HepG2 (cell line): ENCODE measurements at regions not wholly inside any gene's neighbourhood (a gene's known extent, or its start where the extent isn't known, plus 50 kb on each side); places are given as distances from the start of the nearest gene placed in this dataset.

Source experiments
- BRD4 ChIP-seq: sonication (generic); formaldehyde crosslinking; IDR thresholded peaks from 2 replicates; pipeline ENCODE4 v1.4.0; 2020; ENCODE audit warnings: missing genetic modification reagents
- ZNF30 ChIP-seq: sonication (generic); formaldehyde crosslinking; IDR thresholded peaks from 2 replicates; pipeline ENCODE4 v1.5.0; 2020; ENCODE audit warnings: mild to moderate bottlenecking, missing genetic modification reagents
- ZNF563 ChIP-seq: sonication (generic); formaldehyde crosslinking; IDR thresholded peaks from 2 replicates; pipeline ENCODE4 v1.8.0; 2022; ENCODE audit warnings: mild to moderate bottlenecking, moderate library complexity, missing genetic modification reagents
- TF ChIP-seq, protein P1 (sequence below): sonication (generic); formaldehyde crosslinking; IDR thresholded peaks from 2 replicates; pipeline ENCODE4 v1.4.0; 2020; ENCODE audit warnings: mild to moderate bottlenecking, missing genetic modification reagents
- TF ChIP-seq, protein P2 (sequence below): sonication (generic); formaldehyde crosslinking; conservative IDR thresholded peaks from 2 replicates; pipeline ENCODE4 v1.4.0; 2020; ENCODE audit warnings: missing genetic modification reagents
- TF ChIP-seq, protein P3 (sequence below): sonication (generic); formaldehyde crosslinking; IDR thresholded peaks from 2 replicates; pipeline ENCODE4 v1.4.0; 2020; ENCODE audit warnings: missing genetic modification reagents
- TF ChIP-seq, protein P4 (sequence below): sonication (generic); formaldehyde crosslinking; IDR thresholded peaks from 2 replicates; pipeline ENCODE4 v1.5.0; 2020; ENCODE audit warnings: mild to moderate bottlenecking, missing genetic modification reagents

DNA sequence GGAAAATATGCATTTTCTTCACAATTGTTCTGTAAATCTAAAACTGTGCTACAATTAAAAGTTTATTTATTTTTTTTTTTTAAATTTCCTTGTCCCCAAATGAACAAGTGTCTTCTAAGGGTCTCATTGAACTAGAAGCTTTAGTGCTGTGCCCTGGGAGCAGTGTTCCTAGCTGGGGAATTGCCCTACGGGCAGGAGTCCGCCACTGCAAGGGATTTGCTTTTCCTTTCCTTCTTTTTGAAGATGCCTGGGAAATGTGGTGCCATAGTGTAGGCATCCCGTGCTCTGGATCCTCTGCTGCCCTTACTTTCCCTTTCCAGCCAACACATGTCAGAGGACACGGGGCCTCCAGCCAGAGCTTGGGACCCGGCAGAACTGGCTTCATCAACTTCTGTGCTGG, 177.1 kb upstream of the CTBP2 start (continued):
- TF ChIP-seq, protein P1, sequence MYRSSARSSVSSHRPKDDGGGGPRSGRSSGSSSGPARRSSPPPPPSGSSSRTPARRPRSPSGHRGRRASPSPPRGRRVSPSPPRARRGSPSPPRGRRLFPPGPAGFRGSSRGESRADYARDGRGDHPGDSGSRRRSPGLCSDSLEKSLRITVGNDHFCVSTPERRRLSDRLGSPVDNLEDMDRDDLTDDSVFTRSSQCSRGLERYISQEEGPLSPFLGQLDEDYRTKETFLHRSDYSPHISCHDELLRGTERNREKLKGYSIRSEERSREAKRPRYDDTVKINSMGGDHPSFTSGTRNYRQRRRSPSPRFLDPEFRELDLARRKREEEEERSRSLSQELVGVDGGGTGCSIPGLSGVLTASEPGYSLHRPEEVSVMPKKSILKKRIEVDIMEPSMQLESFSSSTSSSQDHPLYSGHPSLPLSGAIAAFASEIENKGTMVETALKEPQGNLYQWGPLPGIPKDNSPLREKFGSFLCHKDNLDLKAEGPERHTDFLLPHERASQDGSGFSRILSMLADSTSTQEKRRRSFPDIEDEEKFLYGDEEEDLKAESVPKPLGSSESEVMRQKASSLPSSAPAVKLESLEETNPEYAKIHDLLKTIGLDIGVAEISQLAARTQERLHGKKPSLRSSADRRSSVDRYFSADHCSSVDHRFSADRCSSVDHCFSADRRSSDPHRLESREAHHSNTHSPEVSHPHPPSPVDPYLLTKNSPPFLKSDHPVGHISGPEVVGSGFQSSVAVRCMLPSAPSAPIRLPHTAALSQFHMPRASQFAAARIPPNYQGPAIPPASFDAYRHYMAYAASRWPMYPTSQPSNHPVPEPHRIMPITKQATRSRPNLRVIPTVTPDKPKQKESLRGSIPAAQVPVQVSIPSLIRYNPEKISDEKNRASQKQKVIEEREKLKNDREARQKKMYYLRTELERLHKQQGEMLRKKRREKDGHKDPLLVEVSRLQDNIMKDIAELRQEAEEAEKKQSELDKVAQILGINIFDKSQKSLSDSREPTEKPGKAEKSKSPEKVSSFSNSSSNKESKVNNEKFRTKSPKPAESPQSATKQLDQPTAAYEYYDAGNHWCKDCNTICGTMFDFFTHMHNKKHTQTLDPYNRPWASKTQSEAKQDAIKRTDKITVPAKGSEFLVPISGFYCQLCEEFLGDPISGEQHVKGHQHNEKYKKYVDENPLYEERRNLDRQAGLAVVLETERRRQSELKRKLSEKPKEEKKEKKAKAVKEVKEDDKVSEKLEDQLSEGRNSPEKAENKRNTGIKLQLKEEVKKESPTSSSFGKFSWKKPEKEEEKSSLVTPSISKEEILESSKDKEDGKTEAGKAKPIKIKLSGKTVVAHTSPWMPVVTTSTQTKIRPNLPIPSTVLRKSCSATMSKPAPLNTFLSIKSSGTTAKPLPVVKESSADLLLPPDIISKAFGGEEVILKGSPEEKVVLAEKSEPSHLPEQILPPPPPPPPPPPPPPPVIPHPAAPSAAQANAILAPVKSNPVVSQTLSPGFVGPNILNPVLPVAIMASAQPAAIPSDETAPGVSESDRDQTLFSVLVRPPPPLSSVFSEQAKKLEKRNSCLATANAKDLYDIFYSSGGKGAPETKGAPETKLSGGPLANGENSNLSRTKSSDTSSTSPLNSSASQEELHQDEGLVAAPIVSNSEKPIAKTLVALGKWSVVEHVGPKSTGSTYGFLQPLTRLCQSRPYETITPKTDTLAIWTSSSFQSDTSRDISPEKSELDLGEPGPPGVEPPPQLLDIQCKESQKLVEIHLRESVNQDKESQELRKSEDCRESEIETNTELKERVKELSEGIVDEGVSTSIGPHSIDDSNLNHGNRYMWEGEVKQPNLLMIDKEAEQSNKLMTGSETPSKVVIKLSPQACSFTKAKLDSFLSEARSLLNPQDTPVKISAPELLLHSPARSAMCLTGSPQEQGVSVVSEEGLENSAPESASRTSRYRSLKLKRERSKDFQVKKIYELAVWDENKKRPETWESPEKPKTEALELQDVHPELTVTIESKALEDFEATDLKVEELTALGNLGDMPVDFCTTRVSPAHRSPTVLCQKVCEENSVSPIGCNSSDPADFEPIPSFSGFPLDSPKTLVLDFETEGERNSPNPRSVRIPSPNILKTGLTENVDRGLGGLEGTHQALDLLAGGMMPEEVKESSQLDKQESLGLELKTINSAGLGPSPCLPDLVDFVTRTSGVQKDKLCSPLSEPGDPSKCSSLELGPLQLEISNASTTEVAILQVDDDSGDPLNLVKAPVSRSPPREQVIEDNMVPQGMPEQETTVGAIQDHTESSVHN (CRISPR knock-in tag), result no peak
- TF ChIP-seq, protein P2, sequence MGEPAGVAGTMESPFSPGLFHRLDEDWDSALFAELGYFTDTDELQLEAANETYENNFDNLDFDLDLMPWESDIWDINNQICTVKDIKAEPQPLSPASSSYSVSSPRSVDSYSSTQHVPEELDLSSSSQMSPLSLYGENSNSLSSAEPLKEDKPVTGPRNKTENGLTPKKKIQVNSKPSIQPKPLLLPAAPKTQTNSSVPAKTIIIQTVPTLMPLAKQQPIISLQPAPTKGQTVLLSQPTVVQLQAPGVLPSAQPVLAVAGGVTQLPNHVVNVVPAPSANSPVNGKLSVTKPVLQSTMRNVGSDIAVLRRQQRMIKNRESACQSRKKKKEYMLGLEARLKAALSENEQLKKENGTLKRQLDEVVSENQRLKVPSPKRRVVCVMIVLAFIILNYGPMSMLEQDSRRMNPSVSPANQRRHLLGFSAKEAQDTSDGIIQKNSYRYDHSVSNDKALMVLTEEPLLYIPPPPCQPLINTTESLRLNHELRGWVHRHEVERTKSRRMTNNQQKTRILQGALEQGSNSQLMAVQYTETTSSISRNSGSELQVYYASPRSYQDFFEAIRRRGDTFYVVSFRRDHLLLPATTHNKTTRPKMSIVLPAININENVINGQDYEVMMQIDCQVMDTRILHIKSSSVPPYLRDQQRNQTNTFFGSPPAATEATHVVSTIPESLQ (CRISPR knock-in tag), result no peak
- TF ChIP-seq ZNF30 (CRISPR knock-in tag) (no peak), BRD4 (CRISPR knock-in tag) (no peak), ZNF563 (CRISPR knock-in tag) (no peak)
- TF ChIP-seq, protein P3, sequence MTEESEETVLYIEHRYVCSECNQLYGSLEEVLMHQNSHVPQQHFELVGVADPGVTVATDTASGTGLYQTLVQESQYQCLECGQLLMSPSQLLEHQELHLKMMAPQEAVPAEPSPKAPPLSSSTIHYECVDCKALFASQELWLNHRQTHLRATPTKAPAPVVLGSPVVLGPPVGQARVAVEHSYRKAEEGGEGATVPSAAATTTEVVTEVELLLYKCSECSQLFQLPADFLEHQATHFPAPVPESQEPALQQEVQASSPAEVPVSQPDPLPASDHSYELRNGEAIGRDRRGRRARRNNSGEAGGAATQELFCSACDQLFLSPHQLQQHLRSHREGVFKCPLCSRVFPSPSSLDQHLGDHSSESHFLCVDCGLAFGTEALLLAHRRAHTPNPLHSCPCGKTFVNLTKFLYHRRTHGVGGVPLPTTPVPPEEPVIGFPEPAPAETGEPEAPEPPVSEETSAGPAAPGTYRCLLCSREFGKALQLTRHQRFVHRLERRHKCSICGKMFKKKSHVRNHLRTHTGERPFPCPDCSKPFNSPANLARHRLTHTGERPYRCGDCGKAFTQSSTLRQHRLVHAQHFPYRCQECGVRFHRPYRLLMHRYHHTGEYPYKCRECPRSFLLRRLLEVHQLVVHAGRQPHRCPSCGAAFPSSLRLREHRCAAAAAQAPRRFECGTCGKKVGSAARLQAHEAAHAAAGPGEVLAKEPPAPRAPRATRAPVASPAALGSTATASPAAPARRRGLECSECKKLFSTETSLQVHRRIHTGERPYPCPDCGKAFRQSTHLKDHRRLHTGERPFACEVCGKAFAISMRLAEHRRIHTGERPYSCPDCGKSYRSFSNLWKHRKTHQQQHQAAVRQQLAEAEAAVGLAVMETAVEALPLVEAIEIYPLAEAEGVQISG (CRISPR knock-in tag), result no peak
- TF ChIP-seq, protein P4, sequence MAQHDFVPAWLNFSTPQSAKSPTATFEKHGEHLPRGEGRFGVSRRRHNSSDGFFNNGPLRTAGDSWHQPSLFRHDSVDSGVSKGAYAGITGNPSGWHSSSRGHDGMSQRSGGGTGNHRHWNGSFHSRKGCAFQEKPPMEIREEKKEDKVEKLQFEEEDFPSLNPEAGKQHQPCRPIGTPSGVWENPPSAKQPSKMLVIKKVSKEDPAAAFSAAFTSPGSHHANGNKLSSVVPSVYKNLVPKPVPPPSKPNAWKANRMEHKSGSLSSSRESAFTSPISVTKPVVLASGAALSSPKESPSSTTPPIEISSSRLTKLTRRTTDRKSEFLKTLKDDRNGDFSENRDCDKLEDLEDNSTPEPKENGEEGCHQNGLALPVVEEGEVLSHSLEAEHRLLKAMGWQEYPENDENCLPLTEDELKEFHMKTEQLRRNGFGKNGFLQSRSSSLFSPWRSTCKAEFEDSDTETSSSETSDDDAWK (CRISPR knock-in tag), result no peak
